Prostate gland (tissue), 2 donors: ENCODE measurements at regions not wholly inside any gene's neighbourhood (a gene's known extent, or its start where the extent isn't known, plus 50 kb on each side); places are given as distances from the start of the nearest gene placed in this dataset.

Source experiments
- POLR2A ChIP-seq: fragments of 450-650 bp; IDR thresholded peaks from one replicate; pipeline ENCODE4 v1.6.1; 2016; ENCODE audit warnings: antibody characterized with exemption, mild to moderate bottlenecking
- TF ChIP-seq, protein P1 (sequence below), 4 experiments: fragments of 200-600 bp in 2 of 4; fragments of 450-650 bp in 2 of 4; sonication (generic) in 2 of 4; IDR thresholded peaks; 1 replicate in 3 of 4; 2 replicates in 1 of 4; pipeline ENCODE4 v1.5.1; 2016 to 2019; ENCODE audit warnings: antibody characterized with exemption in 4 of 4, mild to moderate bottlenecking in 2 of 4, moderate library complexity in 2 of 4

DNA sequence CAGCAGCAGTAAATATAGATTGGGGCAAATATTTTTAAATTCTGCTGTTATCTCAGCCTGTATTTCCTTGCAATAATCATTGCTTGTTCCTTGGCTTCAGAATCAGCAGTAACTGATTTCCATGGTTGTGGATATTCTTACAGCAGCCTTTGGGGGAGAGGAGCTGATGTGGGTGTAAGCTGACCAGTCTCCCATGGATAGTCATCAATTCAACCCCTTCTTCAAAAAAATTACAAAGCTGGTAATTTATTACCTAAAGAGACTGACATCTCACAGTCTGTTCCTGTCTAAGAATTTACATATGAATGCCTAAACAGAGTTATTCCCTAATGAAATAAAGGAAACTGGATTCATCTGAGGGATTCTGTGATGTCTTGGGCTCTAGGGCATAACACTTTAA lies 103.1 kb upstream of the CABCOCO1 start:
- TF ChIP-seq, protein P1, sequence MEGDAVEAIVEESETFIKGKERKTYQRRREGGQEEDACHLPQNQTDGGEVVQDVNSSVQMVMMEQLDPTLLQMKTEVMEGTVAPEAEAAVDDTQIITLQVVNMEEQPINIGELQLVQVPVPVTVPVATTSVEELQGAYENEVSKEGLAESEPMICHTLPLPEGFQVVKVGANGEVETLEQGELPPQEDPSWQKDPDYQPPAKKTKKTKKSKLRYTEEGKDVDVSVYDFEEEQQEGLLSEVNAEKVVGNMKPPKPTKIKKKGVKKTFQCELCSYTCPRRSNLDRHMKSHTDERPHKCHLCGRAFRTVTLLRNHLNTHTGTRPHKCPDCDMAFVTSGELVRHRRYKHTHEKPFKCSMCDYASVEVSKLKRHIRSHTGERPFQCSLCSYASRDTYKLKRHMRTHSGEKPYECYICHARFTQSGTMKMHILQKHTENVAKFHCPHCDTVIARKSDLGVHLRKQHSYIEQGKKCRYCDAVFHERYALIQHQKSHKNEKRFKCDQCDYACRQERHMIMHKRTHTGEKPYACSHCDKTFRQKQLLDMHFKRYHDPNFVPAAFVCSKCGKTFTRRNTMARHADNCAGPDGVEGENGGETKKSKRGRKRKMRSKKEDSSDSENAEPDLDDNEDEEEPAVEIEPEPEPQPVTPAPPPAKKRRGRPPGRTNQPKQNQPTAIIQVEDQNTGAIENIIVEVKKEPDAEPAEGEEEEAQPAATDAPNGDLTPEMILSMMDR (IDR thresholded peaks at IDR 0.05): no peak
- TF ChIP-seq POLR2A: no peak
